HFFc6 (cell line): ENCODE measurements at regions not wholly inside any gene's neighbourhood (a gene's known extent, or its start where the extent isn't known, plus 50 kb on each side); places are given as distances from the start of the nearest gene placed in this dataset.

ENCODE experiments used
- DNase-seq: peaks from one replicate; pipeline ENCODE4 v3.0.0-alpha.2; 2018
- H3K27ac Mint-ChIP-seq: 2 replicates; pipeline ENCODE4 v1.8.0; 2020; ENCODE audit warnings: mild to moderate bottlenecking, mixed read lengths
- H3K27me3 Mint-ChIP-seq: 2 replicates; pipeline ENCODE4 v1.8.0; 2021; ENCODE audit warnings: mild to moderate bottlenecking, moderate library complexity, mixed read lengths; ENCODE audit not compliant: insufficient read depth
- H3K36me3 Mint-ChIP-seq: 2 replicates; pipeline ENCODE4 v1.8.0; 2021; ENCODE audit warnings: low read depth, mixed read lengths
- H3K4me1 Mint-ChIP-seq: 2 replicates; pipeline ENCODE4 v1.8.0; 2020; ENCODE audit warnings: low read depth, mixed read lengths
- H3K4me3 Mint-ChIP-seq: 2 replicates; pipeline ENCODE4 v1.8.0; 2020; ENCODE audit warnings: mild to moderate bottlenecking, moderate library complexity, mixed read lengths
- H3K9me3 Mint-ChIP-seq: 2 replicates; pipeline ENCODE4 v1.8.0; 2020; ENCODE audit warnings: mild to moderate bottlenecking, mixed read lengths
- TF ChIP-seq, protein P1 (sequence below): fragments of 200-600 bp; sonication (generic); IDR thresholded peaks from 2 replicates; pipeline ENCODE4 v1.5.0; 2021; ENCODE audit warnings: antibody characterized with exemption, mild to moderate bottlenecking

DNA sequence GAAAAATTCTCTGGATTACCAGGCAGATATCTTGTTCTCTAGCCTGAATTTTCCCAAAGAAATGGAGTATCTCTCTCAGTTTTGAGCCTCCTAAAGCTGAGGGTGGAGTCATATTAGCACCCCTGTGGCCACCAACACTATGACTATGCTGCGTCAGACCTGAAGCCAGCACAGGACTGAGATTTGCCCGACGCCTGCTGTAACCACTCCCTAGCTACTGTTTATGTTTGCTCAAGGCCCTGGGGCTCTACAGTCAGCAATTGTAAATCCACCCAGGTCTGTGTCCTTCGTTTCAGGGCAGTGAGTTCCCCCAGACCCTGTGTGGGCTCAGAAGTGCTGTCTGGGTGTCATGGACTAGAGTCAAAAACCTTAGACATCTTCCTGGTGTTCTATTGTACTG is 61.4 kb downstream of the ZXDA start:
- H3K4me1 Mint-ChIP-seq, result no peaks in the 10 kb centered on the region
- H3K36me3 Mint-ChIP-seq, result no peaks in the 10 kb centered on the region
- H3K27ac Mint-ChIP-seq, result no peak overlapping the region
- no peak overlapping the region for H3K4me3 Mint-ChIP-seq
- no peaks in the 10 kb centered on the region for H3K9me3 Mint-ChIP-seq
- TF ChIP-seq, protein P1, sequence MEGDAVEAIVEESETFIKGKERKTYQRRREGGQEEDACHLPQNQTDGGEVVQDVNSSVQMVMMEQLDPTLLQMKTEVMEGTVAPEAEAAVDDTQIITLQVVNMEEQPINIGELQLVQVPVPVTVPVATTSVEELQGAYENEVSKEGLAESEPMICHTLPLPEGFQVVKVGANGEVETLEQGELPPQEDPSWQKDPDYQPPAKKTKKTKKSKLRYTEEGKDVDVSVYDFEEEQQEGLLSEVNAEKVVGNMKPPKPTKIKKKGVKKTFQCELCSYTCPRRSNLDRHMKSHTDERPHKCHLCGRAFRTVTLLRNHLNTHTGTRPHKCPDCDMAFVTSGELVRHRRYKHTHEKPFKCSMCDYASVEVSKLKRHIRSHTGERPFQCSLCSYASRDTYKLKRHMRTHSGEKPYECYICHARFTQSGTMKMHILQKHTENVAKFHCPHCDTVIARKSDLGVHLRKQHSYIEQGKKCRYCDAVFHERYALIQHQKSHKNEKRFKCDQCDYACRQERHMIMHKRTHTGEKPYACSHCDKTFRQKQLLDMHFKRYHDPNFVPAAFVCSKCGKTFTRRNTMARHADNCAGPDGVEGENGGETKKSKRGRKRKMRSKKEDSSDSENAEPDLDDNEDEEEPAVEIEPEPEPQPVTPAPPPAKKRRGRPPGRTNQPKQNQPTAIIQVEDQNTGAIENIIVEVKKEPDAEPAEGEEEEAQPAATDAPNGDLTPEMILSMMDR, result no peak
- H3K27me3 Mint-ChIP-seq, result no peaks in the 10 kb centered on the region
- DNase-seq, result no peak

DNA sequence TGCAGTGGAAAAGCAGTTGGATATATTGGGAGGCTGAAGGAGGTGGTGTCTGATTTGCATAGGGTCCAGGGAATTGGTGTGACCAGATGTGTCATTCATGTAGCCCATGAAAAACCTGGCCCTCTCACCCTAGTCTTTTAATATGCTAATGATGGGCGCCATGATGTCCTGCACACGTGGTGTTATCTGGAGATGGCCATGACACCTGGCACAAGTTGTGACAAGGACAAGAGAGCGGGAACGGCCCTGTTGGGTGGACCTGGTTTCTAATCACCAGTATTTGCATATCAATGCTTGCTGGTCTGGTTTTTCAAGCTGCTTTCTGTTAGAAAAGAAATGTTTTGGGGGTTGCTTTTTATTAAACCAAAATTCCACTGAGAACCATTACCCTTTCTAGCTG is 87.4 kb downstream of the ZXDA start:
- no peaks in the 10 kb centered on the region for H3K9me3 Mint-ChIP-seq
- TF ChIP-seq, protein P1, result no peak
- no peaks in the 10 kb centered on the region for H3K36me3 Mint-ChIP-seq
- peaks cover 7% of the 10 kb centered on the region for H3K4me1 Mint-ChIP-seq
- H3K4me3 Mint-ChIP-seq, result no peak overlapping the region
- peaks cover 3% of the 10 kb centered on the region; the same call in 1 of the 2 replicates for H3K27me3 Mint-ChIP-seq
- H3K27ac Mint-ChIP-seq, result no peak overlapping the region
- no peak for DNase-seq

GRCh38 chrX:57822398-57822797 is 87.9 kb downstream of the ZXDA start:
- TF ChIP-seq, protein P1, result no peak
- H3K4me3 Mint-ChIP-seq, result peak overlapping the region; percentile 64; the same call in 1 of the 2 replicates
- peaks cover 3% of the 10 kb centered on the region; the same call in 1 of the 2 replicates for H3K27me3 Mint-ChIP-seq
- no peaks in the 10 kb centered on the region for H3K9me3 Mint-ChIP-seq
- H3K27ac Mint-ChIP-seq, result no peak overlapping the region
- no peak for DNase-seq
- no peaks in the 10 kb centered on the region for H3K36me3 Mint-ChIP-seq
- H3K4me1 Mint-ChIP-seq, result peaks cover 7% of the 10 kb centered on the region

GRCh38 chrX:57821703-57822387 is 88.4 kb downstream of the ZXDA start:
- TF ChIP-seq, protein P1, result peak; percentile 81
- peak; percentile 47 for DNase-seq
- H3K4me3 Mint-ChIP-seq, result peak overlapping the region; percentile 64

DNA sequence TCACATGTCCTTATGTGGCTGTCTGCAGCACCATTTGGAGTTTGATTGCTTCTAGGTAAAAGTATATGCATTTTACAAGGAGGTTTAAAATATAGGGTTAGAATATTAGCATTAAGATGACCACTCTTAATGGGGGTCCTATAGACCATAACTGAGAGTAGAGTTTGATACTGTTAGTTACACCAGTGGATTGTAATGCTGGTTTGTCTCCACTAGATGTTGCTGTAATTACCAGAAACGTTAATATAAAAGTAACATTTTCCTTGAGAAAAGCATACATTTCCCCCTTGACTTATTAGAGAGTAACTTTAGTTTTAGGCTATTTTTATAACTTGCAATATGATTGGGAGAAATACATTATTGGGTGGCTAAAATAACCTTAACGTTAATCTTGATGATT is 93.0 kb downstream of the ZXDA start:
- DNase-seq, result no peak
- no peaks in the 10 kb centered on the region for H3K9me3 Mint-ChIP-seq
- H3K4me1 Mint-ChIP-seq, result peaks cover 7% of the 10 kb centered on the region
- TF ChIP-seq, protein P1, result peak; percentile 70
- no peaks in the 10 kb centered on the region for H3K36me3 Mint-ChIP-seq
- peaks cover 6% of the 10 kb centered on the region for H3K27me3 Mint-ChIP-seq
- H3K4me3 Mint-ChIP-seq, result no peak overlapping the region
- no peak overlapping the region for H3K27ac Mint-ChIP-seq

More at GRCh38 chrX:57821703-57822387, 88.4 kb downstream of the ZXDA start:
- Mint-ChIP-seq H3K27me3 (peaks cover 3% of the 10 kb centered on the region; the same call in 1 of the 2 replicates), H3K4me1 (peaks cover 7% of the 10 kb centered on the region), H3K36me3 (no peaks in the 10 kb centered on the region), H3K27ac (no peak overlapping the region), H3K9me3 (no peaks in the 10 kb centered on the region)
